Naive thymus-derived CD8-positive, alpha-beta T cell (primary cell): ENCODE measurements at regions not wholly inside any gene's neighbourhood (a gene's known extent, or its start where the extent isn't known, plus 50 kb on each side); places are given as distances from the start of the nearest gene placed in this dataset.

Source experiments
- ATAC-seq, 2 donors: fragments of 150-1000 bp; cut with Tn5 transposase in 1 of 2; sonication (Bioruptor Pico), chemical (Tn5 transposase) in 1 of 2; 1 replicate in 1 of 2; 2 replicates in 1 of 2; pipeline ENCODE4 v1.10.0; 2021; ENCODE audit warnings: mild to moderate bottlenecking in 2 of 2, moderate library complexity in 2 of 2
- POLR2A ChIA-PET: fragments of 350-600 bp; sonication (Branson Sonifier 250); formaldehyde crosslinking; loops from one replicate; lab custom pipeline; 2021; ENCODE audit warnings: antibody characterized with exemption; lab: Charles Lee
- DNase-seq, 10 donors: peaks; one replicate each; pipeline versions ENCODE4 v3.0.0 to v3.0.0-alpha.2; 2020 to 2022
- H3K27ac Mint-ChIP-seq, 10 donors: one replicate each; pipeline ENCODE4 v1.8.0; 2020 to 2022; ENCODE audit warnings: mild to moderate bottlenecking in 10 of 10, mixed read lengths in 10 of 10, moderate library complexity in 4 of 10, inconsistent platforms in 1 of 10
- H3K27me3 Mint-ChIP-seq, 5 donors: one replicate each; pipeline ENCODE4 v1.8.0; 2021 to 2022; ENCODE audit warnings: mixed read lengths in 5 of 5
- H3K36me3 Mint-ChIP-seq, 3 donors: one replicate each; pipeline ENCODE4 v1.8.0; 2020 to 2022; ENCODE audit warnings: mixed read lengths in 3 of 3, mild to moderate bottlenecking in 2 of 3, inconsistent platforms in 1 of 3
- H3K4me1 Mint-ChIP-seq, 4 donors: one replicate each; pipeline ENCODE4 v1.8.0; 2021 to 2022; ENCODE audit warnings: mixed read lengths in 4 of 4
- H3K4me3 Mint-ChIP-seq, 10 donors: one replicate each; pipeline ENCODE4 v1.8.0; 2020 to 2022; ENCODE audit warnings: mild to moderate bottlenecking in 10 of 10, mixed read lengths in 10 of 10, moderate library complexity in 6 of 10, inconsistent platforms in 1 of 10
- H3K9me3 Mint-ChIP-seq, 9 donors: one replicate each; pipeline ENCODE4 v1.8.0; 2020 to 2022; ENCODE audit warnings: mixed read lengths in 9 of 9, mild to moderate bottlenecking in 3 of 9, inconsistent platforms in 1 of 9, moderate library complexity in 1 of 9

GRCh38 chr4:177041356-177041755, 248.6 kb upstream of the VEGFC start:
- Mint-ChIP-seq H3K4me3 (no peak overlapping the region), H3K27me3 (peaks cover 4 to 19% (median 8%) of the 10 kb centered on the region in 5 donors), H3K9me3 (peaks cover 0 to 3% (median 0%) of the 10 kb centered on the region in 9 donors), H3K27ac (no peak overlapping the region), H3K36me3 (no peaks in the 10 kb centered on the region), H3K4me1 (no peaks in the 10 kb centered on the region)
- POLR2A ChIA-PET = no interaction called here
- ATAC-seq (no peak), DNase-seq (no peak)

DNA sequence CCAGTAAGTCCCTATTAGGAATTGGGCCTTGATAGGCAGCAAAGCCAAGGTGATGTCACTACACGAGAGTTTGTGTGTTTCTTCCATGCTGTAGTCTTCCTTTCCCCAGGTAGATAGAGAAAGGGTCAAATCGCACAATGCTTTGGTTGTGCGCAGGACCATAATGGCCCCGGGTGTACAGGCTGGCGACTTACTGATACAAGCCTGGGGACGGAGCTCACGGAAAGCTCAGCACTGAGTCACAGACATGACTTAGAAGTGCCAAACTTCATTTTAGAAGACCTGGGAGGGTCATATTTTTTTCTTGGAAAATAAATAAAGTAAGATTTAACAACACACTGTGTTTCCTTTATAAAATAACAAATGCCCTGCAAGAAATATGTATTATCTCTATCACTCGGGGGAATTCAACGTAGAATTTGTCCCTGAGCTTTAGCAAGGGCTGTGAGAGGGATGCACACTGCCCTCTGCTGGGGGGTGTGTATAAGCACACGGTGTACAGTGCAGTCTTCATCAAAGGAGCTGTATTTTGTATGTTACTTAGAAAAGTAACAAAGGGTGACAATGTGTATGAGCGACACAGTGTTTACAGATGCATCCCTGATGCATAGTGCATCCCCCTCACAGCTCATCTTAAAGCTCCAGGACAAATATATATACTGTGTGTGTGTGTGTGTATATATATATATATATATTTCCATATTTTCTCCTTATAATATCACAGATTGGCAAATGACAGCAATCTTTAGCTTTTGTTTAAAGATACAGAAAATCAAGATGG, 254.5 kb upstream of the VEGFC start:
- no peak overlapping the region for H3K27ac Mint-ChIP-seq
- H3K36me3 Mint-ChIP-seq = no peaks in the 10 kb centered on the region
- H3K4me1 Mint-ChIP-seq = no peaks in the 10 kb centered on the region
- POLR2A ChIA-PET = no interaction called here
- ATAC-seq = peak; percentile 54 to 65
- peaks cover 2 to 40% (median 12%) of the 10 kb centered on the region in 5 donors for H3K27me3 Mint-ChIP-seq
- no peaks in the 10 kb centered on the region for H3K9me3 Mint-ChIP-seq
- peak; percentile 5 to 66 (median 24) for DNase-seq
- no peak overlapping the region for H3K4me3 Mint-ChIP-seq

DNA sequence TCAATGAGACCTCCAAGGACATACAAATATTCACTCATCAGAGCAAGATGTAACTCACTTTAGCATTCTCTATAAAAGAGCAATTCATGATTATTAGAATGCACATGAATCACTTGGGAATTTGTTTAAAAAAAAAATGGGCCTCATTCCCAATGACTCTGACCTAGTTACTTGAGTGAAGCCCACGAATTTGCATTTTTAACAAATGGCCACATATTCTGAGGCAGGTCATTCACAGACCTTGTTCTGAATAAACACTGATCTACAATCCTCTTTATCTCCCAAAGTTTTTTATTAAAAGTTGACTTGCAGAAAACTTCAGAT, 255.1 kb upstream of the VEGFC start:
- DNase-seq (no peak), ATAC-seq (no peak)
- no peak overlapping the region for H3K4me3 Mint-ChIP-seq
- H3K27me3 Mint-ChIP-seq = peaks cover 2 to 40% (median 12%) of the 10 kb centered on the region in 5 donors
- H3K9me3 Mint-ChIP-seq = no peaks in the 10 kb centered on the region
- H3K36me3 Mint-ChIP-seq = no peaks in the 10 kb centered on the region
- H3K27ac Mint-ChIP-seq = no peak overlapping the region
- POLR2A ChIA-PET = no interaction called here
- no peaks in the 10 kb centered on the region for H3K4me1 Mint-ChIP-seq

DNA sequence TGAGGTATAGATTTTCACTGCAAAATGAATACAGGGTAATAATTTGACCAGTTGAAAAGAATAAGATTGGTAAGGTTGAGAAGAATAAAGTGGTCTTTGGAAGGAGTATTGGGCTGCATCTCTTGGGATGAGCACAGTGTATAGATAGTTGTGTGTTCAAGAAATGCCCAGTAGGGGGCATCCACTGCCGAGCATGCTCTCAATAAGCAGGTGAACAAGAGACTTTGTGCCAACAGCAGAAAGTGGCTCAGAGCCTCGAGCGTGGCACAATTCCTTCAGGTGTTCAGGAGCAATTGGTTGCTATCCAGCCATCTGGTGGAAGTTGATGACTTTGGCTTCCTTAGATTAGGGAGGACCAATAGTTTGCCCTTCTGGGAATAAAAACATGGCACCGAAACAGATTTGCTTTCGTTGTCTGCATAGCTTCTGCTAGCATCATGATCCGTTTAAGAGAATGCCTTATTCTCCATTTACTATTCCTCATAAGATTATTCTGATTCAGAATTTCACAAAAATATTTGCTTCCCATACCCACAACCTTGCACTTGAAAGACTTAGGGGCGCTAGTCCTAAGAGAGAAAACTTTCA, 258.1 kb upstream of the NEIL3 start:
- Mint-ChIP-seq H3K9me3 (no peaks in the 10 kb centered on the region), H3K36me3 (no peaks in the 10 kb centered on the region), H3K27ac (no peak overlapping the region), H3K27me3 (peaks cover 2 to 21% (median 8%) of the 10 kb centered on the region in 5 donors), H3K4me3 (no peak overlapping the region), H3K4me1 (peaks cover 0 to 2% (median 0%) of the 10 kb centered on the region in 4 donors)
- DNase-seq (peak in 2 of 10 donors; percentile 7 to 13), ATAC-seq (no peak)
- POLR2A ChIA-PET = no interaction called here

- Mint-ChIP-seq H3K9me3 (no peaks in the 10 kb centered on the region), H3K4me3 (no peak overlapping the region), H3K27me3 (peaks cover 2 to 21% (median 8%) of the 10 kb centered on the region in 5 donors), H3K36me3 (no peaks in the 10 kb centered on the region), H3K4me1 (peaks cover 0 to 2% (median 0%) of the 10 kb centered on the region in 4 donors), H3K27ac (no peak overlapping the region)
- ATAC-seq (no peak), DNase-seq (no peak)
- POLR2A ChIA-PET = no interaction called here
These were observed 257.3 kb upstream of the NEIL3 start for GRCh38 chr4:177052211-177052934.

- Mint-ChIP-seq H3K4me3 (no peak overlapping the region), H3K27ac (no peak overlapping the region), H3K4me1 (peaks cover 0 to 2% (median 0%) of the 10 kb centered on the region in 4 donors), H3K9me3 (peaks cover 0 to 4% (median 0%) of the 10 kb centered on the region in 9 donors), H3K27me3 (peaks cover 2 to 5% (median 4%) of the 10 kb centered on the region in 5 donors), H3K36me3 (no peaks in the 10 kb centered on the region)
- no peak for DNase-seq
- POLR2A ChIA-PET = no interaction called here
- ATAC-seq = no peak
These were observed 252.5 kb upstream of the NEIL3 start for GRCh38 chr4:177057186-177057585.

DNA sequence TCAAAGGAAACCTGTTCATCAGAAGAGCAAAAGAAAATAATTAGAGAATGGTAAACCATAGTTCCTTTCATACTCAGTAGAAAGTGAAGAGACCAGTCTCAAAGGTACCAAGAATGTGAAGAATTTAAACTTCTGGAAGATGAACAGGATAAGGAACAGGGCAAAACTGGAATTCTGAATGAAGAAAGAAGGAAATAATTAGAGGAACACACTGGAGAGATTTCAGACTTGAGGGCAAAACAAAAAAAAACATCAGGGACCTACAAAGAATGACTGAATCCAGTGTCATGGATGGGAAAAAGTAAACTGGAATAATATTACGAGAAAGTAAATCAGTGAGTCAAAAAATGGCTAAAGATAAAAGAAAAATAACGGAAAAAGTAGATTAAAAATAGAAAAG, 245.6 kb upstream of the NEIL3 start:
- Mint-ChIP-seq H3K4me3 (no peak overlapping the region), H3K27me3 (peaks cover 0 to 5% (median 3%) of the 10 kb centered on the region in 5 donors), H3K9me3 (peaks cover 0 to 7% (median 0%) of the 10 kb centered on the region in 9 donors), H3K4me1 (no peaks in the 10 kb centered on the region), H3K36me3 (no peaks in the 10 kb centered on the region), H3K27ac (no peak overlapping the region)
- DNase-seq (no peak), ATAC-seq (no peak)
- POLR2A ChIA-PET = no interaction called here

GRCh38 chr4:177064729-177065394, 244.8 kb upstream of the NEIL3 start:
- H3K4me1 Mint-ChIP-seq = no peaks in the 10 kb centered on the region
- DNase-seq = no peak
- H3K4me3 Mint-ChIP-seq = no peak overlapping the region
- H3K27me3 Mint-ChIP-seq = peaks cover 0 to 5% (median 0%) of the 10 kb centered on the region in 5 donors
- H3K9me3 Mint-ChIP-seq = peaks cover 0 to 3% (median 0%) of the 10 kb centered on the region in 9 donors
- POLR2A ChIA-PET = no interaction called here
- H3K36me3 Mint-ChIP-seq = no peaks in the 10 kb centered on the region
- ATAC-seq = no peak
- H3K27ac Mint-ChIP-seq = no peak overlapping the region

GRCh38 chr4:177066746-177067145, 242.9 kb upstream of the NEIL3 start:
- Mint-ChIP-seq H3K4me3 (no peak overlapping the region), H3K36me3 (no peaks in the 10 kb centered on the region), H3K9me3 (peaks cover 0 to 3% (median 0%) of the 10 kb centered on the region in 9 donors), H3K27me3 (peaks cover 0 to 5% (median 0%) of the 10 kb centered on the region in 5 donors), H3K27ac (no peak overlapping the region), H3K4me1 (no peaks in the 10 kb centered on the region)
- DNase-seq (no peak), ATAC-seq (no peak)
- POLR2A ChIA-PET = no interaction called here

DNA sequence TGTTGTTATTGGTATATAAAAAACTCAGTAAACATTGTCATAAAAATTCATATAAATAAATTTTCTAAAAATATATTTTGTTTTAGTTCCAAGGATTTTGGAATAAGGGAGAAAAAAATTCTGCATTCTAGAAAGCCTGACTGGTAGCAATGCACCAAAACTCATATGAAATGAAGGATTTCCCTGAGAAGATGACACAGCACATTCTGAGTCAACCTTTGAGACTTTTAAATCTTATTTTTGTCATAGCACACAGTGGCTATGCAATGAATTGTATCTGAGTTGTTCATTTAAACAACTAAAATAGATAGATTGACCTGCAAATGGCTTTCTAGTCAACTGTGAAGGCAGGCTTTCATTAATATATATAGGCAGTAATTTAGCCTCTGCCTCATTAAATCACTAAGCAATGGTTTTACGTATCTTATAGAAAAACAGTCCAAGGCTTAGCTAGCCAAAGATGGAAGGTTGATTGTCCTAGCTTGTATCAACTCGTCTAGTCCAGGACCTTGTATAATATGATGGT, 239.1 kb upstream of the NEIL3 start:
- Mint-ChIP-seq H3K4me3 (no peak overlapping the region), H3K27ac (no peak overlapping the region), H3K36me3 (no peaks in the 10 kb centered on the region), H3K9me3 (no peaks in the 10 kb centered on the region), H3K4me1 (no peaks in the 10 kb centered on the region), H3K27me3 (peaks cover 0 to 7% (median 0%) of the 10 kb centered on the region in 5 donors)
- POLR2A ChIA-PET = no interaction called here
- no peak for DNase-seq
- ATAC-seq = no peak

- no peak for ATAC-seq
- H3K4me3 Mint-ChIP-seq = no peak overlapping the region
- POLR2A ChIA-PET = no interaction called here
- no peaks in the 10 kb centered on the region for H3K4me1 Mint-ChIP-seq
- H3K27me3 Mint-ChIP-seq = peaks cover 0 to 7% (median 0%) of the 10 kb centered on the region in 5 donors
- DNase-seq = no peak
- H3K9me3 Mint-ChIP-seq = no peaks in the 10 kb centered on the region
- no peak overlapping the region for H3K27ac Mint-ChIP-seq
- no peaks in the 10 kb centered on the region for H3K36me3 Mint-ChIP-seq
These were observed 232.3 kb upstream of the NEIL3 start for GRCh38 chr4:177077095-177077971.

DNA sequence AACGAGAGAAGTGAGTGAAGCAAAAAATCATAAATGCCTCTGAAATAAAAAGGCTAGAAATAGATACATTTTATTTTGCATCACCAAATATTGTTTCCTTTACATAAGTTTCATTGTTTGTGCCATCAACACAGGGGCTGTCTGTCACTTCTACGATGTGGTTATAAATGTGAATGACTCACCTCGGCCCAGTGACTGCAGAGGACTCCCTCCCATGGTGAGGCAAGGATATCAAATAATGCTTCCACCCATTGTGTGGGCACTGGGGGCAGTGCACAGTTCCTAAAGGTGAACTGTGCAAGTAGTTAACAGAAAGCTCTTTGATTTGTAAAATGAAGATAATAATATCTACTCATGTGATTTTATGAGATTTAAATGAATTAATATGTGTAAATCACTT, 230.3 kb upstream of the NEIL3 start:
- POLR2A ChIA-PET = no interaction called here
- Mint-ChIP-seq H3K4me3 (no peak overlapping the region), H3K4me1 (no peaks in the 10 kb centered on the region), H3K27me3 (peaks cover 0 to 7% (median 0%) of the 10 kb centered on the region in 5 donors), H3K36me3 (no peaks in the 10 kb centered on the region), H3K9me3 (no peaks in the 10 kb centered on the region), H3K27ac (no peak overlapping the region)
- ATAC-seq (no peak), DNase-seq (no peak)
